ENCODE measurements at regions not wholly inside any gene's neighbourhood (a gene's known extent, or its start where the extent isn't known, plus 50 kb on each side); places are given as distances from the start of the nearest gene placed in this dataset.

- DNase-seq (ENCODE audit: low spot score), result no peak
These were observed 94.6 kb upstream of the AKT3 start for GRCh38 chr1:243944429-243945160.

DNA sequence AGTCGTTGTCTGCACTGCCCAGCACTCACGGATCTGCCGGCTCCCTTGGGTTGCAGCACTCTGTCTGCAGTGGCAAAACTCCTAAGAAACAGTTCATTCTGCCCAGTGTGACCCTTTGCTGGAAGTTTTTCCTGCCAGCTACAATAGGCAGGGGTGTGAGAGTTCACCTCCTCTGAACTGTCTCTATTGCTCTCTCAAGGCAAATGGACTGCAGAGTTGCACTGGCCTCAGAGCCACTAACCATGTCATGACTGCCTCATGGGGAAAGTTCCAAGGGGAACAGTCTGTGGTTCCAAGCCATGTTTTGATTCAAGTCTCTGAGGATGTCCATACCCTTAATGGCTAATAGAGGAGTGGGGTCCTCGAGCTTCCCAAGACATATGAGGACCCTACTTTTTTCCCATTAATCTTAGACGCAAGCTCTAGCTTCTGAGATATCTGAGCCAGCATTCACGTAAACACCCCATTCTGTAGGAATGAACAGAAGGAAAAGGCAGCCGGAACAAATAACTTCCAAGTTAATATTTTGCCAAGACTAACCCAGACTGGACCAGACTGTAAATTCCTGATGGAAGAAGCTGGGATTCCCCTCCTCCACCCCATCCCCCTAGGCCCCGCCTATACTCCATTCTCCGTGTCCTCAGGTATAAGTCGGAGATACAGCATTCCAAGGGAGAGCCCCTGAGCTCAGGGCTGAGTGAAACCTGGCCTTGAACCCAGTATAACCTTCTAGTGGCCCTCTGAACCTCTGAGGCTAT, 93.8 kb upstream of the AKT3 start:
- no peak for DNase-seq (ENCODE audit: low spot score)

DNA sequence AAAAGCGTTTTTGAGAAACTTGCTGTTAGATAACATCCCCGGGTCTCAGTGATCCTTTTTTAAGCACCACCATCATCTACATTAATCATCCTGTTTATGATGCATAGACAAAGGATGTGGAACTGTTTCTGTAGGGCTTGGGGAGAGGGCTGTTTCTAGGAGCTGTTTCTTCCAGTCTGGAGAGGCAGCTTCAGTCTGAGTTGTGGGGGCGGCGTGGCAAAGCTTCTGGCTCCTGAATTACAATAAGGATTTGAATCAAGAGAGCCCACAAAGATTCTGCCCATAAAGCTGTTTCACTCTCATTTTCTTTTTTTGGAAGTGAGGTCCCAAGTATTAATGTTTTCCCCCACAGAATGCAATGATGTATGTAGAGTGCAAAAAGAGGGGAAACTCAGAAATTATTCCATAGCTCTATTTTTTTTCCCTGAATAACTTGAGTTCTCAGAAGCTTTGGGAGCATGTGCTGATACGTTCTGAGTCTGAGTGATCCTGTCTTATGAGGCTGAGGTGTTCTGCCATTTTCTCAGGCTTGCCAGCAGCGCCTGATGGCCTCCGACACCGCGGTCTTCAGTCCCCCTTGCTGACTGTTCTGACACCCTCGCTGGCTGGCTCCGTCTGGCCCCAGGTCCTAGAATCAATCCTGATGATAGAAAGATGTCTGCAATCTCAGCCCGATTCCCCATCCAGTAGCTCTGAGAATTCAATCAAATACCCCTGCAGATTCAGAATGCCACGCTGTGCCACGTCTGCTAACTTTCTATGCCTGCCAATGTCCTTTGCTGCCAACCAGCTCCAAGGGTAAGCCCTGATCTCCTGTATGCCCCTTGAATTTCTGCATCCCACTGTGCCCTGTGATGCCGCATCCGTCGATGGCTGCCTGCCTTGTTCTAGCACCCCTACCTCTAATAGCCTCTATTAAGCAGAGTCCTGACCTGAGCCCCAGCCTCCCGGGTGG, 92.4 kb upstream of the AKT3 start:
- no peak for DNase-seq (ENCODE audit: low spot score)

DNA sequence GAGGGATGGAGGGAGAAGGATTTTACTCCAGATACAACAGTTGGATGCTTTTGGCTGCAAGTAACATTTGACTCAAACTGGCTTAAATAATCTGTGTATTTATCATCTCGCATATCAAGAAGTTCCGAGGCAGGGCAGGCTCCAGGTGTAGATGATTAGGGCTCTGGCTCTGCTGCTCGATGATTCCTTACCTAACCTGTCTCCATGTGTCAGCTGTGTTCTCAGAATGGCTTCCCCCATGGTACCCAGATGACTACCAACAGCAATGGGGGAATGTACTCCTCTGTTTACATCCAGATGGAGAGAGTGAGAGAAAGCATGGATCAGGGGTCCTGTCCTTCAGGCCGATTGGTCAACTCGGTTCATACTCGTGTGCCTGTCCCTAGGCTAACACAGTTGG, 90.4 kb upstream of the AKT3 start:
- no peak for DNase-seq (ENCODE audit: low spot score)

DNA sequence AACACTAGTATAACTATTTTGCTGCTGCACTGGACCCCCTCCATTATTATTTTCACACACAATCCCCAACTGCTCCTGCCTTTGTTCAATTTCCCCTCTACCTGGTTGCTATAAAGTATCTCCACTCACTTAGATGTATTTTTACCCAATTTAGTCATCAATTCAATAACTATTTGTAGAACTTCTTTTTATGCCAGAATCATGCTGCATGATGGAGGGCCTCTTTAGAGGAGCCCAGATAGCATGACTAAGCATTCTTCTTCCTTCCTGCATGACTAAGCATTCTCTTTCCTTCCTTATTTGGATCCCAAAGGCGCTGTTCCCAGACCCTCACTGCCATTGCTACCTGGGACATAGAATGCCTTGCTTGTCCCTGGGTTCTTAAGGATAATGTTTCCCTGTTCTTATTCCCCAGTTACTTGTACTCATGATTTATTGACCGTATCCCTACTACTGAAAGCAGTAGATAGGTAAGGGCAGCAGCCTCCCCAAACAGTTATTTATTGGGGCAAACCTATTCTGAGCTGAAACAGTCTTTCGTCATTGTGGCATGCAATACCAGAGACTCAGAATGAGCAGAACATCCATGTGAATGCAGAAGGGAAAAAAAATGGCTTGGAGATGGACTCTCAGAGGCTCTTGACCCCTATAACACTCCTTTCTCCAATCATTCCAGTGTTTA, 89.3 kb upstream of the AKT3 start:
- no peak for DNase-seq (ENCODE audit: low spot score)

DNA sequence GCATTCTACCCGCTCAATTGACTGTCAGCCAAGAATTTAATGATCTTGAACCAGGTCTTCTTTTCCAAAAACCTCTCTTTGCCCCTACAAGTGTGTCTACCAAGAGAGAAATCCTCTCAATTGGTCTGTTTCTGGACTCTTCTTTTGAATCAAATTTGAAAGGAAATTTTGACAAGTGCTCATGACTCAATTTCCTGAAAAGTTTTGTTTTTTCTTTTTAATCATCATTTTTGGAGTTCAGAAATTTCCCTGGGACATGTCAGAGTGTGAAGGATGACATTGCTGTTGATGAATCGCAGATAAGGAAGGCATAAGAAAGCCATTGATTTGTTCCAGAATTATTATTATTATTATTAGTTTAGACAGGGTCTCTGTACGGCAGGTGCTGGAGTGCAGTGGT, 88.2 kb upstream of the AKT3 start:
- no peak for DNase-seq (ENCODE audit: low spot score)

- DNase-seq (ENCODE audit: low spot score), result no peak
These were observed 83.5 kb upstream of the AKT3 start for GRCh38 chr1:243933495-243933894.

DNA sequence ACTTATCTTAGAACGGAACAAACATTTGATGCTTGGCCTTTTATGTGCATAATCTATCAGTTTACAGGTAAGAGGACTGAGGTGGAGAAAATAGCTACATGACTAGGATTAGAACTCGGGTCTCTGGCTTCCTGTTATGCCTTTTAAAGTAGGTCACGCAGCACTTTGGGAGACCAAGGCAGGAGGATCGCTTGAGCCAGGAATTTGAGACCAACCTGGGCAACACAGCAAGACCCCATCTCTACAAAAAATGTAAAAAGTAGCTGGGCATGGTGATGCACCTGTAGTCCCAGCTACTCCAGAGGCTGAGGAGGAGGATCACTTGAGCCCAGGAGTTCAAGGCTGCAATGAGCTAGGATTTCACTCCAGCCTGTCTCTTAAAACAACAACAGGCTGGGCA, 81.9 kb upstream of the AKT3 start:
- DNase-seq (ENCODE audit: low spot score), result no peak

- no peak for DNase-seq (ENCODE audit: low spot score)
These were observed 81.0 kb upstream of the AKT3 start for GRCh38 chr1:243930822-243931671.

GRCh38 chr1:243927381-243927780, 77.3 kb upstream of the AKT3 start:
- DNase-seq (ENCODE audit: low spot score), result no peak

- DNase-seq (ENCODE audit: low spot score), result no peak
These were observed 76.8 kb upstream of the AKT3 start for GRCh38 chr1:243926803-243927245.

DNA sequence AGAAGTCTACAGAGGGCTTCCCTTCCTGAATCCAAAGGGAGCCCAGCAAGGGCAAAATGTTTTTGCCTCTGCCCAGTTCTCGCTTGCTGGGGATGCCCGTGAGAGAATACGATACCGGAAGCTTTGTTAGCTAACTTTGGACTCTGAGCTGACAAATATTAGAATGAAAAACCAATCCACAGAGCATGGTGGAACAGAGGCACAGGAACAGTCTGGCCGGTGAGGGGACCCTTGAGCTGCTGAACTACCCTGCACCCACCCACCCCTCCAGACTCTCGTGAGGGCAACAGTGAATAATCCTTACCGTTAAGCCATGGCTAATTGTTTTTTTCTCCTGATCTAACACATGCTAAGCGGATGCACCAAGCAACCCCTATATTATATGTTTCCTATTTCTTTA, 76.3 kb upstream of the AKT3 start:
- no peak for DNase-seq (ENCODE audit: low spot score)

DNA sequence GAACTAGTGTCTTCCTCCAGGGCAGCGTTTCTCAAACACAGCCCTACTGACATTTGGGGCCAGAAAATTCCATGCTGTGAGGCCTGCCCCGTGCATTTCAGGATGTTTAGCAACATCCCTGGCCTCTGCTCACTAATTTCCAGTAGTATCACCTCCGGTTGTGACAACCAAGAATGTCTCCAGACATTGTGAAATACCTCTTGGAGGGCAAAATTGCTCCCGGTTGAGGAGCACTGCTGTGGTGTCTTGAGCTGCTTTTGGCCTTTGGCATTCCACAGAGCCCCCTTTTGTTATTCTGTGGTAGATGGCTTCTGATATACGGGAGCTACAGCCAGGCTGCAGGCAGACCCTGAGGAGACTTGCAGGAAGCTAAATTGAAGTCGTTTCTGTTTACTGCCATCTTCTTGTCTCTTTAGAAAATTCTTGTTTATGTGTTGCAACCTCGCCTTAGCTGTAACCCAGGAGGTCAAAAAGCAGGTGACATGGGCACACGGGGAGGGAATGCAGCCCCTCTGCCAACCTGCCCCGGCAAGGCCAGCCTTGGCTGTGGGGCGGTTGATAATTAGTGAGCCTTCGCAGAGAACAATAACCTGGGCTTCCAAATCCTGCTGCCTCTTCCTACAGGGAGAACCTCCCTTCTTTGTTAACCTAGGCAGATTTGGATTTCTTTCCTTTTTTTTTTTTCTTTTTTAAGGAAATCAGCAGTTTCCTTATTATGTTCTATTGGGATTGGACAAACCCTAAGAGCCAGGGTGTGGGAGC, 74.7 kb upstream of the AKT3 start:
- no peak for DNase-seq (ENCODE audit: low spot score)

DNA sequence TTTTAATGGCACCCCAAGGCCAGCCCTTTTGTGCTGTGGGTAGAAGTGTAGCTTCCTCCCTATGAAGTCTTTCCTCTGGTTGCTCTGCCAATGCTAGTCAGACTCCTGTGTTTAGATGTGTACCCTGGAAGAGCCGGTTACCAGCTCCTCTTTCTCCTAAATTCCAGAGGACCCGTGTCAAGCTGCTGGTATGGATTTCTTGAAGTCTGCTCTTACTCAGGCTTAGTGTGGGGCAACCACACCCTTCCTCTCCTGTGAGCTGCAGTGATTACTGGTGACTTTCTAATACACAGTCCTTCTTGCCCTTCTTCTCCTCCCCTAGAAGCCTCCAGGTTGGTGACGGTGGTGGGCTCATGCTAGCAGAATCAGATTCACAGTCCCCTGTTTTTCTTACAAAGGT, 74.1 kb upstream of the AKT3 start:
- no peak for DNase-seq (ENCODE audit: low spot score)

- DNase-seq (ENCODE audit: low spot score), result no peak
These were observed 73.5 kb upstream of the AKT3 start for GRCh38 chr1:243923292-243924171.

- no peak for DNase-seq (ENCODE audit: low spot score)
These were observed 71.1 kb upstream of the AKT3 start for GRCh38 chr1:243921111-243921510.

GRCh38 chr1:243917863-243918565, 68.0 kb upstream of the AKT3 start:
- no peak for DNase-seq (ENCODE audit: low spot score)

GRCh38 chr1:243917177-243917862, 67.3 kb upstream of the AKT3 start:
- no peak for DNase-seq (ENCODE audit: low spot score)

All from CD4-positive, alpha-beta T cell treated with Interleukin-15 for 4 hours (primary cell).